IMR-90 (cell line): ENCODE measurements at regions not wholly inside any gene's neighbourhood (a gene's known extent, or its start where the extent isn't known, plus 50 kb on each side); places are given as distances from the start of the nearest gene placed in this dataset.

Experiments
- CEBPB ChIP-seq: IDR thresholded peaks from 2 replicates; pipeline ENCODE4 v1.6.1; 2012; ENCODE audit warnings: low read depth, low read length, improper control_type of control experiment
- MAZ ChIP-seq: IDR thresholded peaks from 2 replicates; pipeline ENCODE4 v1.6.1; 2012; ENCODE audit warnings: low read depth, mild to moderate bottlenecking, low read length, improper control_type of control experiment, moderate library complexity, borderline replicate concordance
- POLR2A ChIP-seq: IDR thresholded peaks from 2 replicates; pipeline ENCODE4 v1.6.1; 2012; ENCODE audit warnings: mild to moderate bottlenecking, low read depth, low read length
- TF ChIP-seq, protein P1 (sequence below): conservative IDR thresholded peaks from 2 replicates; pipeline ENCODE4 v1.5.1; 2012; ENCODE audit warnings: mild to moderate bottlenecking, low read depth, low read length, improper control_type of control experiment

- TF ChIP-seq POLR2A (no peak), MAZ (no peak), CEBPB (no peak)
- TF ChIP-seq, protein P1, sequence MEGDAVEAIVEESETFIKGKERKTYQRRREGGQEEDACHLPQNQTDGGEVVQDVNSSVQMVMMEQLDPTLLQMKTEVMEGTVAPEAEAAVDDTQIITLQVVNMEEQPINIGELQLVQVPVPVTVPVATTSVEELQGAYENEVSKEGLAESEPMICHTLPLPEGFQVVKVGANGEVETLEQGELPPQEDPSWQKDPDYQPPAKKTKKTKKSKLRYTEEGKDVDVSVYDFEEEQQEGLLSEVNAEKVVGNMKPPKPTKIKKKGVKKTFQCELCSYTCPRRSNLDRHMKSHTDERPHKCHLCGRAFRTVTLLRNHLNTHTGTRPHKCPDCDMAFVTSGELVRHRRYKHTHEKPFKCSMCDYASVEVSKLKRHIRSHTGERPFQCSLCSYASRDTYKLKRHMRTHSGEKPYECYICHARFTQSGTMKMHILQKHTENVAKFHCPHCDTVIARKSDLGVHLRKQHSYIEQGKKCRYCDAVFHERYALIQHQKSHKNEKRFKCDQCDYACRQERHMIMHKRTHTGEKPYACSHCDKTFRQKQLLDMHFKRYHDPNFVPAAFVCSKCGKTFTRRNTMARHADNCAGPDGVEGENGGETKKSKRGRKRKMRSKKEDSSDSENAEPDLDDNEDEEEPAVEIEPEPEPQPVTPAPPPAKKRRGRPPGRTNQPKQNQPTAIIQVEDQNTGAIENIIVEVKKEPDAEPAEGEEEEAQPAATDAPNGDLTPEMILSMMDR = no peak
Measured at GRCh38 chr5:158525663-158526062, 574.1 kb downstream of the EBF1 start.
